Hematopoietic multipotent progenitor cell (in vitro differentiated cells): ENCODE measurements at regions not wholly inside any gene's neighbourhood (a gene's known extent, or its start where the extent isn't known, plus 50 kb on each side); places are given as distances from the start of the nearest gene placed in this dataset.

Experiments
- DNase-seq, 3 donors: peaks; one replicate each; pipeline ENCODE4 v3.0.0-alpha.2; 2011 to 2015; ENCODE audit warnings: low read depth in 2 of 3, low spot score in 2 of 3

DNA sequence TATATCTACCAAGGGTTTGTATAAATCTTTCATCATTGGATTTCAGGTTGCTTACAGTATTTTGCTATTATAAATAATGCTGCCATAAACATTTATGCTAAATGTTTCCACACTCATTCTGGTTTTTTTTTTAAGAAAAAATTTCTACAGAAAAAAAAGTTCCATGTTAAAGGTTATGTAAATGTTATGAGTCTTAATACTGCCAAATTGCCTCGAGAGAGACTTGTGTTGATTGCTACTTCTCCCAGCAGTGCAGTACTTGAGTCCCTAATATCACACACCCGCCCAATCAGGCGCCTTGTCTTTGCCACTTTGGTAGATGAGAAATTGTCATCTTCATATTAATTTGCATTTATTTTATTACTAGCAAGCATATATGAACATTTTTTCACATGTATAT lies 96.7 kb upstream of the TMEM26 start:
- no peak for DNase-seq

DNA sequence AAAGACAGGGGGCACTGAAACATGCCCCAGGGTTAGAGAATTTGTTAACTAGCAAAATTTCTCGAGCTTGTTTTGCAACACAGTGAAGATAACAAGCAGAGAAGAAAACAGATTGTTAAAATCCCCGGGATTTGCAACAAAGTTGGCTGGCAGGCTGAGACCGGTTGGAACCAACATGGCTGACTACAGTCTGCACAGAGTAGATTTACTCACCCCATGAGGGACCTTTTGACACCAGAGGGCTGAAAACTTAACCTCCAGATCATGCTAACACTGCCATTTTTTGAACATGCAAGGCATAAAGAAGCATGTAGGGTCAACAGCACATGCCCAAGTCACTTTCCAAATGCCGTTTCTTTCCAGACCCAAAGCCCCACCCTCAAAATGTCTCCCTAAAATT lies 95.2 kb upstream of the TMEM26 start:
- no peak for DNase-seq

GRCh38 chr10:61547297-61547696 lies 94.1 kb upstream of the TMEM26 start:
- no peak for DNase-seq

GRCh38 chr10:61545170-61545569 lies 92.0 kb upstream of the TMEM26 start:
- no peak for DNase-seq

DNA sequence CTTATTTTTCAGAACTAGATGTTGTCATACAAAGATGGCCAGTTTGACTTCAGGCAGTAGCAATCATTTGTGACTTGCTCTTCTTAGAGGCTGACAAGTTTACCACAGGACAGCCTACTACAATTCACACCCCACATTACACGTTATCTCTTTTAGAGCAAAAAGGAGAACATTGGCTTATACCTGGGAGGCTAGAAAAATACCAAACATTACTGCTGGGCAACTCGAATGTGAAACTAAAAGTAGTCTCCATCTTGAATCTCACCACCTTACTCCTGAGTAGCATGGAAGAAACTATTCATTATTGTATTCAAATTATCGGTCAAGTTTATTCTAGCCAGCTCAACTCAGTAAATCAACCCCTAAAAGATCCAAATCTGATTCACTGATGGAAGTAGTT lies 90.7 kb upstream of the TMEM26 start:
- no peak for DNase-seq

DNA sequence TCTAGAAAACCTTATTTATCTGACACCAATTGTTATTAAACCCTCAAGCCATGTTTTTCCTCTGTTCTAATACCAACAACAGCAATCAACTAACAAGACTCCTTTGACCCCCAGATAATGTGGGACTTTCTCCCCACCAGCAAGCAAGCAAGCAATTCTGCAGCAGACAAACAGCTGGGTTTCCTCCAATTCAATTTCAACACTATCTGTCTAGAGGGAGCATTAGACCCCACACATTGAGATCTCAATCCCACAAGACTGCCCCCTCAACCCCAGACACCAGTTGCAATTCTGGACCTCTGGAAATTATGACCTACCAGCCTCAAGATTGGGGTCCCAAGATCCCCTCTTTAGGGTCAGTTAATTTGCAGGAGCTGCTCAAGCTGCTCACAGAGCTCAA lies 89.4 kb upstream of the TMEM26 start:
- DNase-seq = no peak

- DNase-seq = no peak
Observed at GRCh38 chr10:61541960-61542359, 88.8 kb upstream of the TMEM26 start.

- no peak for DNase-seq
Observed at GRCh38 chr10:61539876-61540275, 86.7 kb upstream of the TMEM26 start.

DNA sequence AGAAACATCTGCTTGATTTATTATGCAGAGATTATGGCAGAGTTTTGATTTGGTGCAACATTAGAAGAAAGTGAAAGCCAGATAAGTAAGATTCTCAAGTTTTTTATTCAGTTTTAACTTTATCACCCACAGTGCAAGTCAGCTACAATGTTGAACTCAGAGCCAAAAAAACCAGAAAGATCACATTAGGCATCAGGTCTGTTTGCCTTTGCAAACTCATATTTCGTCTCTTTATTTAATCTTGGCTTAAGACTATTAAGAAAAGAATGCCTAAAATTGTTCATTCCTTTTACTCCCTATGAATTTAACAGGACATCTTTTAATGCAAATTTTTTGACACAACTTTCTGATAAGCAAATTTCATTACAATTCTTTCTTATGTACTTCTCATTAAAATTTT lies 76.0 kb upstream of the TMEM26 start:
- no peak for DNase-seq

GRCh38 chr10:61503051-61503450 lies 49.9 kb upstream of the TMEM26 start:
- no peak for DNase-seq
